Left hindlimb (tissue), 1 donor: ENCODE measurements at regions not wholly inside any gene's neighbourhood (a gene's known extent, or its start where the extent isn't known, plus 50 kb on each side); places are given as distances from the start of the nearest gene placed in this dataset.

ENCODE experiments used
- DNase-seq: peaks from one replicate; pipeline ENCODE4 v3.0.0-alpha.2; 2018

GRCh38 chr3:73729969-73730440, 105.3 kb upstream of the PDZRN3 start:
- peak; percentile 57 for DNase-seq

DNA sequence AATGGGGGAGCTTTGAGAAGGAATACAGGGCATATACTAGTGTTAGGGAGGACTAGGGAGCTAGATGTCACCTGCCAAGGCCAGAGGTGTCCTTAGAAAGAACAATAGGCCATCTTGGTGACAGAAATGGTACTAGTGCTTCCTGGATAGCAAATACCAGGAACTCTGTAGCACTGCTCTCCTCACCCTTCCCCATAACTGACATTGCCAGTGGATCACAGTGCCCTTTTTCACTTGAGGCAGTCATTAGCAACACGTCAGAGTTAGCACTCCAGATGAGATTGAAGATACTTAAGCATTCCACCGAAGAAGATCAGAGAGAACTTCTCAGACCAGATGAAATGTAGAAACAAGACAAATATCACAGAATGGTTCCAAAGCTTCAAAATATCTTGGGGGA, 103.1 kb upstream of the PDZRN3 start:
- DNase-seq: no peak

- DNase-seq: peak; percentile 56
These were observed 102.5 kb upstream of the PDZRN3 start for GRCh38 chr3:73727117-73727821.

GRCh38 chr3:73723596-73723995, 98.9 kb upstream of the PDZRN3 start:
- no peak for DNase-seq

DNA sequence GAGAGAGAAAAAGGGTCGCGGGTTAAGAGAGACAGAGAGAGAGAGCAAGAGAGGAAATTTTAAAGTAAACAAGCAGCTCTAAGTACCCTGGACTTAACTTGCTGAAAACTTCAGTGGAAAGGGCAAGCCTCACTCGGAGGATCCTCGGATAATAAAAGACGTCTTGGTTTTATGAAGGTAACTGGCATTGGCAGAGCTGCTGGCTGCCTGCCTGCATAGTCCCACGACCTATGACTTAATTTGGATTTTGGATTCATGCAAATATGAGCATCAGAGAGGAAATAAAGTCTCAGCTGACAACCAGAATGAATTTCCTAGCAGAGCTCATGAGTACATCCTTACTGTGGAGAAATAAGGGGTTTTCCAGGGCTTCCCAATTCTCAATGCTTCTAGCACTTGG, 95.1 kb upstream of the PDZRN3 start:
- peak; percentile 57 for DNase-seq

DNA sequence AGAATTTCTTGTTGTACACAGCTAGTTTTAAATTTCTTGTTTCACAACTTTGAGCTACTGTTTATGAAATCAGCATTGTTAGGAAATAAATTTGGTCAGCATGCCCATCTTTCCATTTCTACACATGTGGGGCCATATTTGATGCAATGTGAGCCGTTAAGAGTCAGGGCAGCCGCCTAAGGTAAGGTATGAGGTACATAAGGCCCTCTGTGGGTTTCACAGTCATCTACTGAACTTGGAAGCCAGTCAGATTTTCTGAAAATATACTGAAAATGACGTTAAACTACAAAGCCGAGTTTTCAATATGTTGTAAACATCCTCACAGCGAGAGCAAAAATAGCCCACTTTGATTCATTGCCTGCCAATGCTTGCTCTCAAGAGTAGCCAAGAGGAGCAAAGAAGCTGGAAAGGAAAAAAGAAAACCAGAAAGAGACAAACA, 94.7 kb upstream of the PDZRN3 start:
- DNase-seq: peak; percentile 58

DNA sequence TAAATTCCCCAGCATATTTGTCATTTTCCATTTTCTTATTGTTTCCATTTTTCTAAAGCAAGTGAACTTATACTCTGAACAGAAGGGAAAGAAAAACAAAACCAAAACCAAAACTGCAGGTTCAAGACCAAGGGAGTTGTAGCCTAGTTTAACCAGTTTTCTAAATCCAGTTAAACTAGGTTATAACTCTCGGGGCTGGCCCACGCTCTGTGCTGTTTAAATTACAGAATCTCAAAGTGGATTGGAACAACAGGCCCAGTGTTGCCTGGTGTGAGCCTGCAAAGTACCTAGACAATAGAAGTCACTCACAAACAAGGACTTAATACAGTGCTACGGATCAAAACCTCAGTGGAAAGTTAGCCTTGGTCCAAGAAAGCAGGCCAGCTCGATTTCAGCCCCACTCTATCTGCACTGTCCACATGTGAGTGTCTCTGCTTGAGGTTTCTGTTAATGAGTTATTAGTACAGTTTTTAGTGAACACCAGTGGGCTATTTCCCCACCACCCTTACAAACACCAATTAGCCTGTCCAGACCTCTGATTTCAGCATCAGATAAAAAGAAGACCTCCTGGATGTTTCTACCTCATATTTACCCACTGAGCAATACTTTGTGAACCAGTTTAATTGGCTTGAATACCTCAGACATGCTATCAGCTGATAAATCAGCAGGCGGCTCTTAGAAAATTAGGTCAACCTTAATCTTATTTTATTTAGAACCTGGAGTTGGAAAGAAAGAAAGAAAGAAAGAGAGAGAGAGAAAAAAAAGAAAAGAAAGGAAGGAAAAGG, 93.8 kb upstream of the PDZRN3 start:
- no peak for DNase-seq

GRCh38 chr3:73716418-73716817, 91.7 kb upstream of the PDZRN3 start:
- no peak for DNase-seq

GRCh38 chr3:73710340-73710739, 85.6 kb upstream of the PDZRN3 start:
- no peak for DNase-seq

GRCh38 chr3:73709712-73710111, 85.0 kb upstream of the PDZRN3 start:
- DNase-seq: no peak

GRCh38 chr3:73708956-73709355, 84.2 kb upstream of the PDZRN3 start:
- DNase-seq: no peak

DNA sequence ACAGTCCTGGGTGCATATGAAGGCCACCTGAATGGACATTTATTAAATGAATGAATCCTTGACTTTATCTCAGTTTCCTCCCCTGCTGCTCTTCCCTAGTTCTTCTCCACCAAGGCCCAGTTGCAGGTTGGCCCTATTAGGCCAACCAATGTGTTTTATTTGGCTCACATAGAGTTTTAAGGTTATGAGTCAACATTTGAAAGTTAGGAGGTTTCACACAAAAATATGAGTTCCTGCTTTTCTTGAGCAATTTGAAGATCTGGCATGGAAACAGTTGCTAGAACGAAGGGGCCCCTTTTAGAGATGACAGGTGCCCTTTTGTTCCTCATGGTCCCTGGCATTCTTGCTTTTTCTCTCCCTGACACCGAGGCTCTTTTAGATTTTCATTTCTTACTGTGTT, 83.0 kb upstream of the PDZRN3 start:
- DNase-seq: no peak

DNA sequence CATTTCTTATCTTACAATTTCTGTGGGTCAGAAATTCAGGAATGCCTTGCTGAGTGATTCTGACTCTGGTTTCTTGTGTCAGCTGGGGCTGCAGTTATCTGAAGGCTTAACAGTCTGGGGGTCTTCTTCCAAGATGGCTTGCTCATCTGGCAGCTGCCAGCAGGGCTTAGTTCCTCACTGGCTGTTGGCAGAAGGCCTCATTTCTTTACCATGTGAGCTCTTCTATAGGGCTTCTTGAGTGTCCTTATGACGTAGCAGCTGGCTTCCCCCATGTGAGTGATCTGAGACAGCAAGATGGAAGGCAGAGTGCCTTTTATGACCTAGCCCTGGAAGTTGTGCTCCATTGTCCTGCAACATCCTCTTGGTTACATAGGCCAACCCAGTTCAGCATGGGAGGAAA, 82.0 kb upstream of the PDZRN3 start:
- no peak for DNase-seq

DNA sequence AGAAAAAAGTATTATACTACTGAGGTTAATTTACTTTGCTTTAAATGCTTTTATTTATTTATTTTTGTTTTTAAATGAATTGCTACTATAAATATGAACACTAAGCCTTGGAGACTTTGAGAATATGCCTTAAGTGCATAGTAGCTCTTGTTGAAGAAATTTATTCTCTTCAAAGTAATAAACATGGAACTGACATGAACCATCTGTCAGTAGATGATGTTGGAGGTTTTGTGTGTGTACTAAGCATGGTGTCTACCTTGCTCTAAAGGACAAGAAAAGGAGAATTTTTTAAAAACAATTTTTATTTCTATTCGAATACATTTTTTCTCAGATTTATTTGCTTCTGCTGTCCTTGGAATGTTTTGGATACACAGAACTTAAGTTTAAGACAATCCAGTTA, 81.1 kb upstream of the PDZRN3 start:
- DNase-seq: no peak

DNA sequence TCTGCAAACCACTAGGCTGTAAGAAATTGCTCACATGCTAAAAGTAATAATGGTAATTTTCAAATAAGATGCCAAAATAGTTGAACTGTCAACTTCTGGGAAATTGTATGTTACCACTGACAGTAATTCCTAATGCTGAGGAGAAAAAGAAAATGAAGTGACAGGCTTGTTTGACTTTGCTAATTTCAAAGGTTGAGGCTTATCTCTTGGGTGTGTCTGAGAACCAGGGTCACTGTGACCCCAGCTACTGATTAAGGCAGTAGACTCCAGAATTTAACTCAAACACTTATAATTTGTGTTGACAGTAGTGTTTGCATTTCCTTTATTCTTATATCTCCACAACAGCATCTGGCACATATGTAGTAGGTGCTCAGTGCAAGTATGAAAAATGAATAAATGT, 74.6 kb upstream of the PDZRN3 start:
- DNase-seq: no peak

DNA sequence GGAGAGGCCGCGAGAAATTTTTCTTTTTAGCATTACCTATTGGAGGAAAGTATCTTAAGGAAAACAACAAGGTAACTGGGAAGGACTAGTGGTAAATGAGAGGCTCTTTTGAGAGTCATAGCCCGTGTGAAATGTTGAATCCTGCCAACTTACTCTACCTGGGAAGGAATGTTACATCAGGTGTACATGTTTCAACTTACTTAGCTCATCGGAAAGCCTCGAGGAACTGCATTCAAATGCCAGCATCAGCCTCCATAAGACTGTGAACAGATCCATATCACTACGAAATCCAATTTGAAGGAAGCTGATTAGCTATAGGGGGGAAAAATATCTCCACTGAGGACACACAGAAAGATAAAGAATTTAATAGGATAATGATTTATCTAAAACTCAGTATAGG, 72.3 kb upstream of the PDZRN3 start:
- DNase-seq: no peak

GRCh38 chr3:73695841-73696240, 71.1 kb upstream of the PDZRN3 start:
- no peak for DNase-seq

DNA sequence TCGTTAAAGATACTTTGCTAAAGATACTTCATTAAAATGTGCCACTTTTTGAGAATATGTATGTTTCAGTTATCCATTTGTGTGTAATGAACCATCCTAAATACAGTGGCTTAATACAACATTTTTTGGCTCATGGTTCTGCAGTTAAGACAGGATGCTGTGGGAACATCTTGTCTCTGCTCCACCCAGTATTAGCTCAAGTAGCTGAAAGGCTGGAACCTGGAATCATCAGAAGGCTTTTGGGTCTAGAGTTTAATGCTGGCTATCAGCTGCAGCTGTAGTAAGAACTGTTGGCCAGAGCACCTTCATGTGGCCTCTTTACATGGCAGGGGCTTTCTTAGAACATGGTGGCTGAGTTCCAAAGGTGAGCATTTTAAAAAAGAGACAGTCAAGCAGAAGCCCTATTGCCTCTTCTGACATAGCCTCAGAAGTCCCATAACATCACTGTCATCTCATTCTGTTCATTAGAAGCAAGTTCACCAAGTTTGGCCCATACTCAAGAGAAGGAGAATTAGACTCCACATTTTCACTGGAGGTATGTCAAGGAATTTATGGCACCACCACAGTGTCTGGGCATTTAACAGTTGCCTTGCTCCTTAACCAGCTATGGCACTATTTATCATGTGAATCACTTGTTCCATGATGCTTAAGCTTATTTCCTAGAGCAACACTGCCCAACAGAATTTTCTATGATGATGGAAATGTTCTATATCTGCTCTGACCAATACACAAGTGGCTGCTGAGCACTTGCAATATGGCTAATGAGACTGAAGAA, 70.4 kb upstream of the PDZRN3 start:
- DNase-seq: no peak

DNA sequence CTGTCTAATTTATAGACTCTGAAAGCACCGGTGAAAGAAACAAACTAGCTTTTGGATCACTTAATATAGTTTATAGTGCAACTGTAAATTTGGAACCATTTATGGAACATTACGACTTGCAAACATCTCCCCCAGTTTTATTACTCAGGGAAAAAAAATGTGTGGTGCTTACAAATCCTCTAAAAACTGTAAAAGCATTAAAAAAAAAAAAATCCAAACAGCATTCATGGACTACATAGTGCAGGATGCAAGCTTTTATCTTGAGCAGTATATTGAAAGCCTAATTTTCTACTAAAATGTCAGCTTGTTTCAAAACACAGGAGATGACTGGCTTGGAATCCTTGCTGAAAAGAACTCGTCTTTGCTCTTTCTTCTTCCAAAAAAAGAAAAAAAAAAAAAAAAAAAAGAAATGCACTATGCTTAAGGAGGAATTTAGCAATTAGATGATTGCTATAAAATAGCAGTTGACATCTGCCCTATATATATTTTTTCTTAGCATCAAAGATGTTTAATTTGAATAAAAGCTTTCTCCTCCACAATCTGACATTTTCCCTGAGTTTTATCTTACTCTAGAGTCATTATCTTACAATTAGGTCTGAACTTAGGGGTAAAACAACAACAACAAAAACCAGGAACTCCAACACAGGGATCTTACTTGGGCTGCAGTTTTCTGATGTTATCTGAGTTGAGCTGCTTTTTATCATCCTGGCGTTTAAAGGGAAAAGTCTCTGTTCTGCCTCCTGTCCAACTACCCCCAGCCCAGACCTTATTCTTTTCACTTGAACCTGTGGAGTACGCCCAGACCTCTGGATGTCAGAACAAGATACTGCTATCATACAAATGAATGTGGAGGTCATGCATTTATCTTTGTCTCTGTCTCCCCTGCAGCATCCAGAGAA, 62.6 kb upstream of the PDZRN3 start:
- no peak for DNase-seq

DNA sequence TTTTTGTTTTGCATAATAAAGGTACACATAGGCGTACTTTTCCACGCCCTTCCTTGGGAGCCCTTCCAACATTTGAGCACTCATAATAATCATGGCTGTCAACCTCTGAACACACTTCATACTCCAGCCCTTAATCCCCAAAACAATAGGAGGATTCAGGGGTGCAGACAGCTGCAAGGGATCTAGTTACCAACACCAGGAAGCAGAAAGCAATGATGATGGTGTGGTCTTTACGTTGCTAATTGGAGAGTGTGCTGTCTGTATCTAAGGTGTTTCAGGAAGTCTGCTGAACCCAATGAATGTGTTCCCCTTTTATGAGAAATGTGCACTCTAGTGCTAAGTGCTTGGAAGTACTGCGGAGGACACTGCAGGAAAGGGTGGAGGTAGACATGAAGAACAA, 60.3 kb upstream of the PDZRN3 start:
- DNase-seq: no peak

GRCh38 chr3:73683706-73684105, 59.0 kb upstream of the PDZRN3 start:
- DNase-seq: no peak

DNA sequence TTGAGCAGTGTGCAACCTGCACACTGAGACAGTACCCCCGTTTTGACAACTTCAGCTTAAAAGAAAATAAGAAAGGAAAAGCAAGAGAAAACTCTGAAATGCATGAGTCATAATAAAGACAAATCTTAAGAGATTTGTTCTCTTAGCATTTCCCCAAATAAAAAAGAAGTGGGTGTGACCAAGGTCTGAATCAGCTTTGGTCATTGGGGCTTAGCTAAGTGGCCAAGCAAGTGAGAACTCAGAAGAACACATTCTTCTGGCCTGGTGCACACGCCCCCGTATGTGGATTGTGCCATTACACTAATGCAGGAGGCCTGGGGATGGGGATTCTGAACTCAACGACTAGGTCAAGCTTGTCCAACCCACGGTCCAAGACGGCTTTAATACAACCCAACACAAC, 56.9 kb upstream of the PDZRN3 start:
- no peak for DNase-seq

DNA sequence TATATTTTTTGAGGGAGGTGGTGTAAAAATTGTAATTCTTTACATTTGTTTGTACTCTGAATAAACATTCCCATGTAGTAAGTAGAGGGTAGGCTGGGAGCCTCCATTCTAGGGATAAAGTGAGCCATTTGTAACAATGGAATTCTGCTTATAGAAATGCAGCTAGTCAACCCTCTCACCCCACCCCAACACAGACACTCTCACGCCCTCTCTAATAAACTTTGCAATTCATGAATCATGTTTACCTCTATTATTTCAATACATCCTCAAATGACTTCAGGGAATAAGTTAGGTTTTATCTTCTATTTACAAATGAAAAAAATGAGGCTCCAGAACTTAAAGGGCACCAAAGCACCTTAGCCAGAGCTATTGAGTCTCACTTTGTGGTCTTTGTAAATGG, 56.5 kb upstream of the PDZRN3 start:
- no peak for DNase-seq
